DND-41 (cell line): ENCODE measurements at regions not wholly inside any gene's neighbourhood (a gene's known extent, or its start where the extent isn't known, plus 50 kb on each side); places are given as distances from the start of the nearest gene placed in this dataset.

ENCODE experiments used
- ATAC-seq: fragments of 200-7000 bp; cut with Tn5 transposase; 3 replicates; pipeline ENCODE4 v1.9.1; 2021; ENCODE audit warnings: low read depth; ENCODE audit not compliant: insufficient read depth
- DNase-seq: peaks from one replicate; pipeline ENCODE4 v3.0.0-alpha.2; 2020
- H2AFZ ChIP-seq: 2 replicates; pipeline ENCODE4 v1.6.0; 2012; ENCODE audit warnings: low read depth, low read length
- H3K27ac ChIP-seq: 2 replicates; pipeline ENCODE4 v1.5.1; 2012; ENCODE audit warnings: low read length, inconsistent platforms
- H3K27me3 ChIP-seq: fragments of 200-600 bp; sonication (generic); 2 replicates; pipeline ENCODE4 v1.6.0; 2012; ENCODE audit warnings: low read length, mild to moderate bottlenecking, inconsistent platforms; ENCODE audit not compliant: insufficient read depth, poor library complexity
- H3K36me3 ChIP-seq: 2 replicates; pipeline ENCODE4 v1.5.1; 2012; ENCODE audit warnings: low read length, inconsistent platforms; ENCODE audit not compliant: insufficient read depth
- H3K4me1 ChIP-seq: 2 replicates; pipeline ENCODE4 v1.5.1; 2012; ENCODE audit warnings: mild to moderate bottlenecking, low read length; ENCODE audit not compliant: insufficient read depth
- H3K4me2 ChIP-seq: 2 replicates; pipeline ENCODE4 v1.6.0; 2012; ENCODE audit warnings: mild to moderate bottlenecking, moderate library complexity, low read length, inconsistent platforms; ENCODE audit not compliant: insufficient read depth
- H3K4me3 ChIP-seq, 2 experiments: fragments of 200-600 bp in 1 of 2; shearing (Covaris generic) in 1 of 2; 2 replicates each; pipeline ENCODE4 v1.5.1; 2012 to 2016; ENCODE audit warnings: inconsistent platforms in 2 of 2, low read length in 2 of 2, mild to moderate bottlenecking in 2 of 2, low read depth in 1 of 2, moderate library complexity in 1 of 2
- H3K79me2 ChIP-seq: 2 replicates; pipeline ENCODE4 v1.6.0; 2012; ENCODE audit warnings: low read length, inconsistent platforms; ENCODE audit not compliant: insufficient read depth
- H3K9ac ChIP-seq: 2 replicates; pipeline ENCODE4 v1.6.0; 2012; ENCODE audit warnings: low read depth, mild to moderate bottlenecking, inconsistent platforms, low read length, moderate library complexity
- H3K9me3 ChIP-seq: 2 replicates; pipeline ENCODE4 v1.5.1; 2012; ENCODE audit warnings: low read length, moderate library complexity, mild to moderate bottlenecking, inconsistent platforms; ENCODE audit not compliant: insufficient read depth, severe bottlenecking
- H4K20me1 ChIP-seq: 2 replicates; pipeline ENCODE4 v1.6.0; 2012; ENCODE audit warnings: low read length; ENCODE audit not compliant: insufficient read depth
- CTCF ChIP-seq: IDR thresholded peaks from 2 replicates; pipeline ENCODE4 v1.5.1; 2012; ENCODE audit warnings: borderline replicate concordance, low read length, moderate library complexity, mild to moderate bottlenecking; ENCODE audit not compliant: poor library complexity, severe bottlenecking; ENCODE audit errors: extremely low read depth
- EZH2 ChIP-seq: IDR thresholded peaks from 3 replicates; pipeline ENCODE4 v1.6.1; 2012; ENCODE audit warnings: borderline replicate concordance, low read depth, mild to moderate bottlenecking, moderate library complexity, low read length, inconsistent platforms; ENCODE audit not compliant: severe bottlenecking

GRCh38 chrX:65610481-65610880 is 57.0 kb upstream of the MSN start:
- DNase-seq (no peak), ATAC-seq (no peak)
- H3K36me3 ChIP-seq, result no peaks in the 10 kb centered on the region
- no peak overlapping the region for H3K4me3 ChIP-seq
- H2AFZ ChIP-seq, result no peak overlapping the region
- no peaks in the 10 kb centered on the region for H3K9me3 ChIP-seq
- H3K9ac ChIP-seq, result no peak overlapping the region
- H3K4me1 ChIP-seq, result no peaks in the 10 kb centered on the region
- no peak overlapping the region for H3K4me2 ChIP-seq
- no peaks in the 10 kb centered on the region for H3K27me3 ChIP-seq
- no peak overlapping the region for H3K27ac ChIP-seq
- TF ChIP-seq CTCF (no peak), EZH2 (no peak)
- H3K79me2 ChIP-seq, result no peaks in the 10 kb centered on the region
- H4K20me1 ChIP-seq, result no peaks in the 10 kb centered on the region

GRCh38 chrX:65610040-65610439 is 57.4 kb upstream of the MSN start:
- no peaks in the 10 kb centered on the region for H3K27me3 ChIP-seq
- H4K20me1 ChIP-seq, result no peaks in the 10 kb centered on the region
- DNase-seq (no peak), ATAC-seq (no peak)
- H3K79me2 ChIP-seq, result no peaks in the 10 kb centered on the region
- H3K9me3 ChIP-seq, result no peaks in the 10 kb centered on the region
- no peak overlapping the region for H3K4me2 ChIP-seq
- no peaks in the 10 kb centered on the region for H3K4me1 ChIP-seq
- H3K9ac ChIP-seq, result no peak overlapping the region
- H3K27ac ChIP-seq, result no peak overlapping the region
- no peaks in the 10 kb centered on the region for H3K36me3 ChIP-seq
- H3K4me3 ChIP-seq, result no peak overlapping the region
- no peak overlapping the region for H2AFZ ChIP-seq
- TF ChIP-seq EZH2 (no peak), CTCF (no peak)

- Histone ChIP-seq H3K27ac (no peak overlapping the region), H4K20me1 (no peaks in the 10 kb centered on the region), H3K4me2 (no peak overlapping the region), H3K9me3 (no peaks in the 10 kb centered on the region), H3K27me3 (no peaks in the 10 kb centered on the region), H2AFZ (no peak overlapping the region), H3K9ac (no peak overlapping the region), H3K36me3 (no peaks in the 10 kb centered on the region), H3K4me3 (no peak overlapping the region), H3K79me2 (no peaks in the 10 kb centered on the region), H3K4me1 (no peaks in the 10 kb centered on the region)
- ATAC-seq (no peak), DNase-seq (no peak)
- TF ChIP-seq EZH2, result no peak
- no peak for TF ChIP-seq CTCF
Measured at GRCh38 chrX:65609237-65609636, 58.2 kb upstream of the MSN start.

GRCh38 chrX:65608026-65608425 is 59.4 kb upstream of the MSN start:
- DNase-seq (no peak), ATAC-seq (no peak)
- Histone ChIP-seq H3K4me2 (no peak overlapping the region), H4K20me1 (no peaks in the 10 kb centered on the region), H2AFZ (no peak overlapping the region), H3K9me3 (no peaks in the 10 kb centered on the region), H3K79me2 (no peaks in the 10 kb centered on the region), H3K27me3 (no peaks in the 10 kb centered on the region), H3K27ac (no peak overlapping the region), H3K4me3 (no peak overlapping the region), H3K9ac (no peak overlapping the region), H3K36me3 (no peaks in the 10 kb centered on the region), H3K4me1 (no peaks in the 10 kb centered on the region)
- no peak for TF ChIP-seq CTCF
- TF ChIP-seq EZH2, result no peak
